Right lobe of liver (tissue), 4 donors: ENCODE measurements at regions not wholly inside any gene's neighbourhood (a gene's known extent, or its start where the extent isn't known, plus 50 kb on each side); places are given as distances from the start of the nearest gene placed in this dataset.

ENCODE experiments used
- POLR2A ChIP-seq: fragments of 450-650 bp; IDR thresholded peaks from one replicate; pipeline ENCODE4 v1.6.1; 2017; ENCODE audit warnings: antibody characterized with exemption, mild to moderate bottlenecking
- TF ChIP-seq, protein P1 (sequence below), 4 donors: fragments of 200-600 bp in 3 of 4; fragments of 450-650 bp in 1 of 4; IDR thresholded peaks; one replicate each; pipeline versions ENCODE4 v1.5.1 to v1.8.0; 2016 to 2022; ENCODE audit warnings: antibody characterized with exemption in 4 of 4, mild to moderate bottlenecking in 2 of 4
- donor health status: DM: no; HTN: no; CAD: no.
- donor health status: DM: no; HTN: no; CAD: no.
- donor health status: DM: no; HTN: yes; CAD: no.

- TF ChIP-seq, protein P1, sequence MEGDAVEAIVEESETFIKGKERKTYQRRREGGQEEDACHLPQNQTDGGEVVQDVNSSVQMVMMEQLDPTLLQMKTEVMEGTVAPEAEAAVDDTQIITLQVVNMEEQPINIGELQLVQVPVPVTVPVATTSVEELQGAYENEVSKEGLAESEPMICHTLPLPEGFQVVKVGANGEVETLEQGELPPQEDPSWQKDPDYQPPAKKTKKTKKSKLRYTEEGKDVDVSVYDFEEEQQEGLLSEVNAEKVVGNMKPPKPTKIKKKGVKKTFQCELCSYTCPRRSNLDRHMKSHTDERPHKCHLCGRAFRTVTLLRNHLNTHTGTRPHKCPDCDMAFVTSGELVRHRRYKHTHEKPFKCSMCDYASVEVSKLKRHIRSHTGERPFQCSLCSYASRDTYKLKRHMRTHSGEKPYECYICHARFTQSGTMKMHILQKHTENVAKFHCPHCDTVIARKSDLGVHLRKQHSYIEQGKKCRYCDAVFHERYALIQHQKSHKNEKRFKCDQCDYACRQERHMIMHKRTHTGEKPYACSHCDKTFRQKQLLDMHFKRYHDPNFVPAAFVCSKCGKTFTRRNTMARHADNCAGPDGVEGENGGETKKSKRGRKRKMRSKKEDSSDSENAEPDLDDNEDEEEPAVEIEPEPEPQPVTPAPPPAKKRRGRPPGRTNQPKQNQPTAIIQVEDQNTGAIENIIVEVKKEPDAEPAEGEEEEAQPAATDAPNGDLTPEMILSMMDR (IDR thresholded peaks at IDR 0.05): no peak
- no peak for TF ChIP-seq POLR2A
Observed at GRCh38 chr3:21962456-21962855, 211.4 kb upstream of the ZNF385D start.
